GM12864 (cell line): ENCODE measurements at regions not wholly inside any gene's neighbourhood (a gene's known extent, or its start where the extent isn't known, plus 50 kb on each side); places are given as distances from the start of the nearest gene placed in this dataset.

Source experiments
- DNase-seq: peaks from one replicate; pipeline ENCODE4 v3.0.0-alpha.2; 2011; ENCODE audit warnings: low read depth
- H3K4me3 ChIP-seq: 2 replicates; pipeline ENCODE4 v1.5.1; 2011; ENCODE audit warnings: mild to moderate bottlenecking, low read depth, low read length, control low read depth
- TF ChIP-seq, protein P1 (sequence below): IDR thresholded peaks from 2 replicates; pipeline ENCODE4 v1.5.1; 2011; ENCODE audit warnings: low read depth, mild to moderate bottlenecking, moderate library complexity, low read length, control low read depth, inconsistent platforms; ENCODE audit errors: missing control alignments

DNA sequence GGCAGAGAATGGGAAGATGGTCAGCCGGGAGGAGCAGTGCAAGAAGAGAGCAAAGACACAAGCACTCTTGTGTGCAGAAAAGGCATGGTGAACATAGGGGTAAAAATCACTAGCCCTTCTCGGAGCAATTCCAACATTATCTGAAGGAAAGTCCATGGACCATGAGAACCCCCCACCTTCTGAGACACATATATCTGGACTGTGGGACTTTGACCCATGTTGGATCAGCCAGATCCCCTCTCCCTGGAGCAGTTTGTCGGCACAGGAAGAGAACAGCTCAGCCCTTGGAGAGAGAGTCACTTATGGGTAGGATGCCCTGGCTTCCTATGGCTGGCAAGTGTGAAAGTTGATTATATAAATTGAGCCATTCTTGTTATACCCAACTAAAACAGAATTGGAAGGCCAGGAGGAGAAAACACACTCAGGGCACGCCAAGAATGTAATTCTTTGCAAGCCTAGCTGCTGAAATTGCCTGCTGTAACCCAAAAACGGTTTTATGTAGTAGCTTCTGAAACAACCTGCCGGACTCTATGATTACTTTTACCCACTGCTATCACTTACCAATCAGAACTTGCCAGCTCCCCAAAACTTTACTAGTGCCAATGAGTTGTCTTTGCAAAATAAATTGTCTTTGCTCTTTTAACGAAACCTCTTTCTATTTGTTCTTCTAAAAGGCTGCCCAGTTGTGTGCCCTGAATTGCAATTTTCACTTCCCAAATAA, 62.8 kb upstream of the ZNF599 start:
- DNase-seq, result no peak
- no peak overlapping the region for H3K4me3 ChIP-seq
- TF ChIP-seq, protein P1, sequence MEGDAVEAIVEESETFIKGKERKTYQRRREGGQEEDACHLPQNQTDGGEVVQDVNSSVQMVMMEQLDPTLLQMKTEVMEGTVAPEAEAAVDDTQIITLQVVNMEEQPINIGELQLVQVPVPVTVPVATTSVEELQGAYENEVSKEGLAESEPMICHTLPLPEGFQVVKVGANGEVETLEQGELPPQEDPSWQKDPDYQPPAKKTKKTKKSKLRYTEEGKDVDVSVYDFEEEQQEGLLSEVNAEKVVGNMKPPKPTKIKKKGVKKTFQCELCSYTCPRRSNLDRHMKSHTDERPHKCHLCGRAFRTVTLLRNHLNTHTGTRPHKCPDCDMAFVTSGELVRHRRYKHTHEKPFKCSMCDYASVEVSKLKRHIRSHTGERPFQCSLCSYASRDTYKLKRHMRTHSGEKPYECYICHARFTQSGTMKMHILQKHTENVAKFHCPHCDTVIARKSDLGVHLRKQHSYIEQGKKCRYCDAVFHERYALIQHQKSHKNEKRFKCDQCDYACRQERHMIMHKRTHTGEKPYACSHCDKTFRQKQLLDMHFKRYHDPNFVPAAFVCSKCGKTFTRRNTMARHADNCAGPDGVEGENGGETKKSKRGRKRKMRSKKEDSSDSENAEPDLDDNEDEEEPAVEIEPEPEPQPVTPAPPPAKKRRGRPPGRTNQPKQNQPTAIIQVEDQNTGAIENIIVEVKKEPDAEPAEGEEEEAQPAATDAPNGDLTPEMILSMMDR, result no peak

DNA sequence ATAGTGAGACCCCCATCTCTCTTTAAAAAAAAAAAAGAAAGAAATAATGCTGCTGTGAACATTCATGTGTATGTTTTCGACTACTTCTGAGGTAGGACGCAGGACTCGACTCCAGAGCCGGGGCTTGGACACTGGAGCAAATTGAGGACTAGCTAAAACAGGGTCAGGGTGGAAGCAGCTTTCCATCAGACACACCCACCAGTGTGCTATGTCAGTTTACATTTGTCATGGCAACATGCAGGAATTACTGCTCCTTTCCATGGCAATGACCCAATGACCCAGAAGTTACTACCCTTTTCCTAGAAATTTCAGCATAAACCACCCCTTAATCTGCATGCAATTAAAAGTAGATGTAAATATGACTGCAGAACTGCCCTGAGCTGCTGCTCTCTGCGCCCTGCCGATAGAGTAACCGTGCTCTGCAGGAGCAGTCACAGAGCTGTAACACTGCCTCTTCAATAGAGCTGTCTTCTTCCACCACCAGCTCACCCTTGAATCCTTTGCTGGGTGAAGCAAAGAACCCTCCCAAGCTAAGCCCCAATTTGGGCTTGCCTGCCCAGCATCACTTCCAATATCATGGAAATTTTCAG, 61.6 kb upstream of the ZNF599 start:
- TF ChIP-seq, protein P1, result no peak

GRCh38 chr19:34832581-34833112, 59.6 kb upstream of the ZNF599 start:
- no peak for DNase-seq
- TF ChIP-seq, protein P1, result no peak
- H3K4me3 ChIP-seq, result no peak overlapping the region

More for the DNA sequence above, 61.6 kb upstream of the ZNF599 start:
- H3K4me3 ChIP-seq, result no peak overlapping the region
- no peak for DNase-seq

DNA sequence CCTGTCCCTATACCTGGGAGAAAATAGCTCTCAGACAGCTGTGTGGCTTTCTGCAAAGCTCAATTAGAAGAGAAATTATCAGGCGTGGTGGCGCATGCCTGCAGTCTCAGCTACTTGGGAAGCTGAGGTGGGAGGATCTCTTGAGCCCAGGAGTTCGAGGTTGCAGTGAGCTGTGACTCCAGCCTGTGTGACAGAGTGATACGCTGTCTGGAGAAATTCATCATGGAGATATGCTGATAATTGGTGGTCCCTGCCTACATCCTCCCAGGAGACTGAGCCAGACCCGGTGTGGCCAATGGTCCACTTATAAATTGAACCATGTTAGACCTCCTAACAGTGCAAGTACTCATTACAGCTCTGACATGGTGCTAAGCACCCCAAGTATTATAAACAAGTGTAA, 58.7 kb upstream of the ZNF599 start:
- no peak for DNase-seq
- TF ChIP-seq, protein P1, result no peak
- no peak overlapping the region for H3K4me3 ChIP-seq

- no peak overlapping the region for H3K4me3 ChIP-seq
- TF ChIP-seq, protein P1, result no peak
- DNase-seq, result no peak
Measured at GRCh38 chr19:34828156-34828555, 55.1 kb upstream of the ZNF599 start.

- H3K4me3 ChIP-seq, result no peak overlapping the region
- TF ChIP-seq, protein P1, result no peak
- DNase-seq, result no peak
Measured at GRCh38 chr19:34825212-34825611, 52.2 kb upstream of the ZNF599 start.
